ENCODE measurements at regions not wholly inside any gene's neighbourhood (a gene's known extent, or its start where the extent isn't known, plus 50 kb on each side); places are given as distances from the start of the nearest gene placed in this dataset.

DNA sequence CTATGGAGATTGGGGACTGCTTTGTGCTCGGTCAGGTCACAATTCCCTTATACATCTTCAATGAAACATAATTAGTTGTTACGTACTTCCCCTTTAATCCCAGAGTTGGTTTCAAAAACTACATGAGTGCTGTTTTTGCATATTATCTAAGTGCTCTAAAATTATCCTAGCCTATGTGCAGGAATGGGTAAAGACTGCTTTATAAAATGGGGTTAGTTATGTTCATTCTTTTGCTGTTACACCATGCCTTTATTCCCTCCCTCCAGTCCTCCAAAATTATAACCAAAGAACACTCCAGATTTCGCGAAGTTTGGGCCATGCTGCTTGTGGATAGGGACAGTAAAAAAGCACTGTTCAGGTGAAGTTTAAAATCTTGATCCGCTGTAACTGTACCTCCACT, 173.9 kb upstream of the SNX7 start:
- H3K4me1 ChIP-seq: no peaks in the 10 kb centered on the region

DNA sequence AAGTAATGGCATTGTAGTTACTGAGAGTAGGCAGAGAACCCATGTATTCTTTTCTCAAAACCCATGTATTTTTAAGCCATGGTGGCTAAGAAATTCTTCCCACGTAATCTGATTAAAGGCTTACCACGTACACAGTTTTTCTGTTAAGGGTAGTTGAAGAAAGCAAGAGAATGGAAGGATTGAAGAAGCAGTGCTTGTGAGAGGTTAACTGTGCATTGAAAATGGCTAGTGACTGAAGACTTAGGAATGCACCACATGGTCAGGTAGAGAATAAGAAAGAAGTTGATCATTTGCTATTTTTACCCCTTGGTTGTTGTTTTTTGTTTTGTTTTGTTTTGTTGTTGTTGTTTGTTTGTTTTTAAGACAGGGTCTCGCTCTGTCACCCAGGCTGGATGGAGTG, 178.9 kb upstream of the SNX7 start:
- Histone ChIP-seq H3K4me3 (no peak overlapping the region), H3K36me3 (no peaks in the 10 kb centered on the region), H3K27me3 (no peaks in the 10 kb centered on the region), H3K27ac (no peak overlapping the region), H3K4me1 (no peaks in the 10 kb centered on the region), H3K9me3 (no peaks in the 10 kb centered on the region)
- FAIRE-seq: no peak
- no peak for DNase-seq
- intact Hi-C loops (cut with DNase I): no loop called here
- no peak for ATAC-seq
- TF ChIP-seq CTCF (IDR thresholded peaks at IDR 0.05): no peak
- 66 to 71% methylated on average over 3 of the region's 3 CpGs for WGBS, 2 donors

More for the DNA sequence above, 173.9 kb upstream of the SNX7 start:
- DNase-seq (no peak), FAIRE-seq (no peak), ATAC-seq (no peak)
- Histone ChIP-seq H3K27ac (no peak overlapping the region), H3K36me3 (no peaks in the 10 kb centered on the region), H3K9me3 (no peaks in the 10 kb centered on the region), H3K4me3 (no peak overlapping the region), H3K27me3 (no peaks in the 10 kb centered on the region)
- 68 to 86% methylated on average over 5 of the region's 5 CpGs for WGBS, 2 donors
- intact Hi-C loops (cut with DNase I): no loop called here
- no peak for TF ChIP-seq CTCF (IDR thresholded peaks at IDR 0.05)

- no peaks in the 10 kb centered on the region for H3K36me3 ChIP-seq
- no peak for TF ChIP-seq CTCF (IDR thresholded peaks at IDR 0.05)
- H3K27me3 ChIP-seq: no peaks in the 10 kb centered on the region
- no peak overlapping the region for H3K4me3 ChIP-seq
- no peak for DNase-seq
- no peaks in the 10 kb centered on the region for H3K9me3 ChIP-seq
- no peak for ATAC-seq
- no peaks in the 10 kb centered on the region for H3K4me1 ChIP-seq
- WGBS, 2 donors: 50 to 52% methylated on average over 2 of the region's 2 CpGs
- intact Hi-C loops (cut with DNase I): no loop called here
- FAIRE-seq: no peak
- H3K27ac ChIP-seq: no peak overlapping the region
Observed at GRCh38 chr1:98480271-98480670, 181.2 kb upstream of the SNX7 start.

GRCh38 chr1:98478121-98478520, 183.4 kb upstream of the SNX7 start:
- H3K27me3 ChIP-seq: no peaks in the 10 kb centered on the region
- no peak overlapping the region for H3K27ac ChIP-seq
- intact Hi-C loops (cut with DNase I): no loop called here
- WGBS, 2 donors: 49 to 50% methylated on average over 3 of the region's 3 CpGs
- H3K36me3 ChIP-seq: no peaks in the 10 kb centered on the region
- no peak for DNase-seq
- H3K4me3 ChIP-seq: no peak overlapping the region
- no peak for TF ChIP-seq CTCF (IDR thresholded peaks at IDR 0.05)
- no peak for FAIRE-seq
- ATAC-seq: no peak
- H3K4me1 ChIP-seq: no peaks in the 10 kb centered on the region
- no peaks in the 10 kb centered on the region for H3K9me3 ChIP-seq

DNA sequence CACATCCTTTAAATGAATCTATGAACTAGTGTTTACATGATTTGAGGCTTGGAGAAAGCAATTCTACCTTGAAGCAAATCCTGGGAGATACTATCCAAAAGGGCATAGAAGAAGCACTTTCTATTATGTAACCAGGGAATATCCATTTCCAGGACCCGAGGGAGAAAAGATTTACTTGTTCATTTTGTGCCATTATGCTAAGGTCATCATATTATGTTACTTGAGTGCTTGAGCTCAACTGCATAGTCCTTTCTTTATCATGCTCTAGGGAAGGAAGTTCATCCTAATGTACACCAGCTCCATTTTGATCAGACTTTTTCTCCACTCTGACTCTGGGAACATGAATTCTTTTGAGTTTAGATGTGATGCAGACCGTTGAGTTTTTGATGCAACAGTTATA, 188.6 kb upstream of the SNX7 start:
- no peak for DNase-seq
- H3K9me3 ChIP-seq: no peaks in the 10 kb centered on the region
- H3K36me3 ChIP-seq: no peaks in the 10 kb centered on the region
- ATAC-seq: no peak
- H3K4me3 ChIP-seq: no peak overlapping the region
- no peak for FAIRE-seq
- no peak for TF ChIP-seq CTCF (IDR thresholded peaks at IDR 0.05)
- intact Hi-C loops (cut with DNase I): no loop called here
- 40 to 45% methylated on average over 2 of the region's 2 CpGs for WGBS, 2 donors
- no peaks in the 10 kb centered on the region for H3K27me3 ChIP-seq
- no peaks in the 10 kb centered on the region for H3K4me1 ChIP-seq
- H3K27ac ChIP-seq: no peak overlapping the region

Measured in pancreas (tissue), 10 donors.